ENCODE measurements at regions not wholly inside any gene's neighbourhood (a gene's known extent, or its start where the extent isn't known, plus 50 kb on each side); places are given as distances from the start of the nearest gene placed in this dataset.

GRCh38 chr9:30722065-30722464, 1662.4 kb upstream of the ACO1 start:
- Mint-ChIP-seq H3K9me3 (peaks cover 0 to 4% (median 0%) of the 10 kb centered on the region in 8 donors), H3K4me3 (no peak overlapping the region), H3K36me3 (no peaks in the 10 kb centered on the region), H3K4me1 (no peaks in the 10 kb centered on the region), H3K27me3 (no peaks in the 10 kb centered on the region), H3K27ac (no peak overlapping the region)
- no peak for DNase-seq
- POLR2A ChIA-PET (ENCODE audit: partially characterized antibody), result no interaction called here
- CTCF ChIA-PET (ENCODE audit: partially characterized antibody), result no interaction called here
- H3K36me3 ChIP-seq (ENCODE audit: insufficient read depth, low read length), result no peaks in the 10 kb centered on the region
- no peak overlapping the region for H3K27ac ChIP-seq (ENCODE audit: low read depth, low read length)
- H3K9me3 ChIP-seq (ENCODE audit: control insufficient read depth in 1 of 2, low read length in 2 of 2), result no peaks in the 10 kb centered on the region
- intact Hi-C loops (cut with micrococcal nuclease), result no loop called here
- H3K4me1 ChIP-seq (ENCODE audit: insufficient read depth, low read length), result no peaks in the 10 kb centered on the region
- H3K27me3 ChIP-seq (ENCODE audit: insufficient read depth, low read length), result no peaks in the 10 kb centered on the region
- H3K4me3 ChIP-seq (ENCODE audit: low read length in 2 of 2), result no peak overlapping the region

- no peaks in the 10 kb centered on the region for H3K4me1 Mint-ChIP-seq
- Histone ChIP-seq H3K9me3 (ENCODE audit: control insufficient read depth in 1 of 2, low read length in 2 of 2) (no peaks in the 10 kb centered on the region), H3K36me3 (ENCODE audit: insufficient read depth, low read length) (no peaks in the 10 kb centered on the region), H3K4me1 (ENCODE audit: insufficient read depth, low read length) (no peaks in the 10 kb centered on the region), H3K27me3 (ENCODE audit: insufficient read depth, low read length) (no peaks in the 10 kb centered on the region), H3K4me3 (ENCODE audit: low read length in 2 of 2) (no peak overlapping the region), H3K27ac (ENCODE audit: low read depth, low read length) (no peak overlapping the region)
- intact Hi-C loops (cut with micrococcal nuclease), result no loop called here
- CTCF ChIA-PET (ENCODE audit: partially characterized antibody), result no interaction called here
- no peaks in the 10 kb centered on the region for H3K27me3 Mint-ChIP-seq
- no peaks in the 10 kb centered on the region for H3K36me3 Mint-ChIP-seq
- POLR2A ChIA-PET (ENCODE audit: partially characterized antibody), result no interaction called here
- H3K9me3 Mint-ChIP-seq, result peaks cover 0 to 4% (median 0%) of the 10 kb centered on the region in 8 donors
- no peak for DNase-seq
- H3K27ac Mint-ChIP-seq, result no peak overlapping the region
- no peak overlapping the region for H3K4me3 Mint-ChIP-seq
These were observed 1660.8 kb upstream of the ACO1 start for GRCh38 chr9:30723656-30724055.

GRCh38 chr9:30732060-30732459, 1652.4 kb upstream of the ACO1 start:
- no peaks in the 10 kb centered on the region for H3K36me3 Mint-ChIP-seq
- H3K4me1 Mint-ChIP-seq, result no peaks in the 10 kb centered on the region
- no peaks in the 10 kb centered on the region for H3K27me3 Mint-ChIP-seq
- intact Hi-C loops (cut with micrococcal nuclease), result no loop called here
- DNase-seq, result no peak
- no peaks in the 10 kb centered on the region for H3K4me1 ChIP-seq (ENCODE audit: insufficient read depth, low read length)
- H3K27ac Mint-ChIP-seq, result no peak overlapping the region
- H3K4me3 ChIP-seq (ENCODE audit: low read length in 2 of 2), result no peak overlapping the region
- ChIA-PET CTCF (ENCODE audit: partially characterized antibody) (no interaction called here), POLR2A (ENCODE audit: partially characterized antibody) (no interaction called here)
- no peaks in the 10 kb centered on the region for H3K9me3 Mint-ChIP-seq
- no peak overlapping the region for H3K27ac ChIP-seq (ENCODE audit: low read depth, low read length)
- H3K36me3 ChIP-seq (ENCODE audit: insufficient read depth, low read length), result no peaks in the 10 kb centered on the region
- no peaks in the 10 kb centered on the region for H3K9me3 ChIP-seq (ENCODE audit: control insufficient read depth in 1 of 2, low read length in 2 of 2)
- H3K4me3 Mint-ChIP-seq, result no peak overlapping the region
- H3K27me3 ChIP-seq (ENCODE audit: insufficient read depth, low read length), result no peaks in the 10 kb centered on the region

GRCh38 chr9:30744871-30745270, 1639.6 kb upstream of the ACO1 start:
- intact Hi-C loops (cut with micrococcal nuclease), result no loop called here
- H3K4me3 Mint-ChIP-seq, result no peak overlapping the region
- CTCF ChIA-PET (ENCODE audit: partially characterized antibody), result no interaction called here
- no peaks in the 10 kb centered on the region for H3K9me3 Mint-ChIP-seq
- Histone ChIP-seq H3K4me3 (ENCODE audit: low read length in 2 of 2) (no peak overlapping the region), H3K36me3 (ENCODE audit: insufficient read depth, low read length) (no peaks in the 10 kb centered on the region), H3K27me3 (ENCODE audit: insufficient read depth, low read length) (no peaks in the 10 kb centered on the region), H3K9me3 (ENCODE audit: control insufficient read depth in 1 of 2, low read length in 2 of 2) (no peaks in the 10 kb centered on the region), H3K4me1 (ENCODE audit: insufficient read depth, low read length) (no peaks in the 10 kb centered on the region), H3K27ac (ENCODE audit: low read depth, low read length) (no peak overlapping the region)
- no peaks in the 10 kb centered on the region for H3K36me3 Mint-ChIP-seq
- H3K27ac Mint-ChIP-seq, result no peak overlapping the region
- DNase-seq, result no peak
- no peaks in the 10 kb centered on the region for H3K4me1 Mint-ChIP-seq
- POLR2A ChIA-PET (ENCODE audit: partially characterized antibody), result no interaction called here
- no peaks in the 10 kb centered on the region for H3K27me3 Mint-ChIP-seq

- Histone ChIP-seq H3K36me3 (ENCODE audit: insufficient read depth, low read length) (no peaks in the 10 kb centered on the region), H3K4me1 (ENCODE audit: insufficient read depth, low read length) (no peaks in the 10 kb centered on the region), H3K27ac (ENCODE audit: low read depth, low read length) (no peak overlapping the region), H3K9me3 (ENCODE audit: control insufficient read depth in 1 of 2, low read length in 2 of 2) (no peaks in the 10 kb centered on the region), H3K4me3 (ENCODE audit: low read length in 2 of 2) (no peak overlapping the region), H3K27me3 (ENCODE audit: insufficient read depth, low read length) (no peaks in the 10 kb centered on the region)
- Mint-ChIP-seq H3K27ac (no peak overlapping the region), H3K4me1 (no peaks in the 10 kb centered on the region), H3K36me3 (no peaks in the 10 kb centered on the region), H3K9me3 (no peaks in the 10 kb centered on the region), H3K27me3 (no peaks in the 10 kb centered on the region), H3K4me3 (no peak overlapping the region)
- no peak for DNase-seq
- ChIA-PET CTCF (ENCODE audit: partially characterized antibody) (no interaction called here), POLR2A (ENCODE audit: partially characterized antibody) (no interaction called here)
- intact Hi-C loops (cut with micrococcal nuclease), result no loop called here
These were observed 1637.9 kb upstream of the ACO1 start for GRCh38 chr9:30746589-30746988.

GRCh38 chr9:30757723-30758122, 1626.7 kb upstream of the ACO1 start:
- H3K27ac ChIP-seq (ENCODE audit: low read depth, low read length), result no peak overlapping the region
- H3K36me3 Mint-ChIP-seq, result no peaks in the 10 kb centered on the region
- no peak for DNase-seq
- H3K9me3 ChIP-seq (ENCODE audit: control insufficient read depth in 1 of 2, low read length in 2 of 2), result no peaks in the 10 kb centered on the region
- H3K4me3 Mint-ChIP-seq, result no peak overlapping the region
- ChIA-PET POLR2A (ENCODE audit: partially characterized antibody) (no interaction called here), CTCF (ENCODE audit: partially characterized antibody) (no interaction called here)
- H3K9me3 Mint-ChIP-seq, result no peaks in the 10 kb centered on the region
- no peaks in the 10 kb centered on the region for H3K4me1 Mint-ChIP-seq
- no peak overlapping the region for H3K27ac Mint-ChIP-seq
- intact Hi-C loops (cut with micrococcal nuclease), result no loop called here
- no peaks in the 10 kb centered on the region for H3K36me3 ChIP-seq (ENCODE audit: insufficient read depth, low read length)
- H3K27me3 ChIP-seq (ENCODE audit: insufficient read depth, low read length), result no peaks in the 10 kb centered on the region
- H3K4me1 ChIP-seq (ENCODE audit: insufficient read depth, low read length), result no peaks in the 10 kb centered on the region
- no peaks in the 10 kb centered on the region for H3K27me3 Mint-ChIP-seq
- no peak overlapping the region for H3K4me3 ChIP-seq (ENCODE audit: low read length in 2 of 2)

- Mint-ChIP-seq H3K4me1 (no peaks in the 10 kb centered on the region), H3K9me3 (no peaks in the 10 kb centered on the region), H3K27me3 (no peaks in the 10 kb centered on the region), H3K4me3 (no peak overlapping the region), H3K36me3 (no peaks in the 10 kb centered on the region), H3K27ac (no peak overlapping the region)
- ChIA-PET POLR2A (ENCODE audit: partially characterized antibody) (no interaction called here), CTCF (ENCODE audit: partially characterized antibody) (no interaction called here)
- Histone ChIP-seq H3K36me3 (ENCODE audit: insufficient read depth, low read length) (no peaks in the 10 kb centered on the region), H3K4me3 (ENCODE audit: low read length in 2 of 2) (no peak overlapping the region), H3K4me1 (ENCODE audit: insufficient read depth, low read length) (no peaks in the 10 kb centered on the region), H3K27me3 (ENCODE audit: insufficient read depth, low read length) (no peaks in the 10 kb centered on the region), H3K9me3 (ENCODE audit: control insufficient read depth in 1 of 2, low read length in 2 of 2) (no peaks in the 10 kb centered on the region), H3K27ac (ENCODE audit: low read depth, low read length) (no peak overlapping the region)
- intact Hi-C loops (cut with micrococcal nuclease), result no loop called here
- no peak for DNase-seq
These were observed 1625.6 kb upstream of the ACO1 start for GRCh38 chr9:30758726-30759446.

GRCh38 chr9:30765318-30765717, 1619.1 kb upstream of the ACO1 start:
- H3K27ac Mint-ChIP-seq, result no peak overlapping the region
- no peak overlapping the region for H3K4me3 Mint-ChIP-seq
- DNase-seq, result no peak
- ChIA-PET CTCF (ENCODE audit: partially characterized antibody) (no interaction called here), POLR2A (ENCODE audit: partially characterized antibody) (no interaction called here)
- H3K36me3 Mint-ChIP-seq, result no peaks in the 10 kb centered on the region
- H3K4me3 ChIP-seq (ENCODE audit: low read length in 2 of 2), result no peak overlapping the region
- no peaks in the 10 kb centered on the region for H3K36me3 ChIP-seq (ENCODE audit: insufficient read depth, low read length)
- intact Hi-C loops (cut with micrococcal nuclease), result no loop called here
- no peaks in the 10 kb centered on the region for H3K9me3 ChIP-seq (ENCODE audit: control insufficient read depth in 1 of 2, low read length in 2 of 2)
- H3K27me3 Mint-ChIP-seq, result no peaks in the 10 kb centered on the region
- no peaks in the 10 kb centered on the region for H3K27me3 ChIP-seq (ENCODE audit: insufficient read depth, low read length)
- no peaks in the 10 kb centered on the region for H3K4me1 ChIP-seq (ENCODE audit: insufficient read depth, low read length)
- H3K4me1 Mint-ChIP-seq, result no peaks in the 10 kb centered on the region
- no peak overlapping the region for H3K27ac ChIP-seq (ENCODE audit: low read depth, low read length)
- no peaks in the 10 kb centered on the region for H3K9me3 Mint-ChIP-seq

Data from CD4-positive, alpha-beta memory T cell (primary cell).